H1 (cell line): ENCODE measurements at regions not wholly inside any gene's neighbourhood (a gene's known extent, or its start where the extent isn't known, plus 50 kb on each side); places are given as distances from the start of the nearest gene placed in this dataset.

Experiments
- CTCF ChIA-PET: fragments of 300-600 bp; sonication (Branson Sonifier 250); formaldehyde crosslinking; loops from one replicate; lab custom pipeline; 2021; ENCODE audit not compliant: partially characterized antibody; lab: Charles Lee
- POLR2A ChIA-PET: fragments of 300-600 bp; sonication (Branson Sonifier 250); formaldehyde crosslinking; loops from one replicate; lab custom pipeline; 2021; ENCODE audit warnings: inconsistent platforms; ENCODE audit not compliant: partially characterized antibody; lab: Charles Lee
- DNase-seq, 2 experiments: peaks; one replicate each; pipeline versions ENCODE4 v3.0.0 to v3.0.0-alpha.2; 2010 to 2022; ENCODE audit warnings: low spot score in 2 of 2, low read depth in 1 of 2, mixed read lengths in 1 of 2
- FAIRE-seq: peaks from 2 replicates; lab custom pipeline; 2011; peaks lifted over from hg19 to GRCh38; lab: Jason Lieb, UNC
- H2AFZ ChIP-seq: 2 replicates; pipeline ENCODE4 v1.8.1; 2012; ENCODE audit warnings: low read length, inconsistent platforms
- H2AK5ac ChIP-seq: 2 replicates; pipeline ENCODE4 v1.6.1; 2013; ENCODE audit warnings: low read depth, low read length
- H2BK120ac ChIP-seq: replicated peaks from 2 replicates; pipeline ENCODE3; 2013; ENCODE audit warnings: low read depth, low read length, inconsistent platforms
- H2BK12ac ChIP-seq: 2 replicates; pipeline ENCODE4 v1.6.1; 2013; ENCODE audit warnings: low read depth, low read length
- H2BK15ac ChIP-seq: 2 replicates; pipeline ENCODE4 v1.6.1; 2013; ENCODE audit warnings: low read length
- H2BK20ac ChIP-seq: 2 replicates; pipeline ENCODE4 v1.6.1; 2013; ENCODE audit warnings: low read length
- H2BK5ac ChIP-seq: 2 replicates; pipeline ENCODE4 v1.6.1; 2013; ENCODE audit warnings: low read depth, low read length
- H3K14ac ChIP-seq: 2 replicates; pipeline ENCODE4 v1.6.1; 2013; ENCODE audit warnings: inconsistent platforms; ENCODE audit not compliant: insufficient read length
- H3K18ac ChIP-seq: 2 replicates; pipeline ENCODE4 v1.6.1; 2013; ENCODE audit warnings: low read length; ENCODE audit errors: extremely low read depth
- H3K23ac ChIP-seq: 2 replicates; pipeline ENCODE4 v1.6.1; 2013; ENCODE audit warnings: inconsistent platforms; ENCODE audit not compliant: insufficient read length
- H3K23me2 ChIP-seq: 2 replicates; pipeline ENCODE4 v1.6.1; 2013; ENCODE audit warnings: low read depth, low read length
- H3K27ac ChIP-seq: 2 replicates; pipeline ENCODE4 v1.6.1; 2011; ENCODE audit warnings: low read depth, low read length, inconsistent platforms
- H3K27me3 ChIP-seq, 4 experiments: replicated peaks in 1 of 4; 1 replicate in 1 of 4; 2 replicates in 3 of 4; pipeline versions ENCODE4 v1.6.1 to v1.8.1; 2011 to 2013; ENCODE audit warnings: low read length in 3 of 4, mild to moderate bottlenecking in 3 of 4, inconsistent platforms in 2 of 4, mixed read lengths in 2 of 4, moderate library complexity in 1 of 4; ENCODE audit not compliant: control insufficient read depth in 3 of 4, insufficient read depth in 3 of 4; ENCODE audit errors: extremely low read depth in 1 of 4
- H3K36me3 ChIP-seq, 4 experiments: 2 replicates each; pipeline versions ENCODE4 v1.6.1 to v1.8.1; 2011 to 2013; ENCODE audit warnings: mild to moderate bottlenecking in 4 of 4, low read length in 3 of 4, moderate library complexity in 2 of 4, control low read depth in 1 of 4, inconsistent platforms in 1 of 4; ENCODE audit not compliant: insufficient read depth in 4 of 4, control insufficient read depth in 2 of 4
- H3K4ac ChIP-seq: replicated peaks from 2 replicates; pipeline ENCODE3; 2013; ENCODE audit warnings: low read length, low read depth, mixed read lengths, inconsistent platforms; ENCODE audit not compliant: insufficient read length
- H3K4me1 ChIP-seq, 4 experiments: replicated peaks in 1 of 4; 1 replicate in 1 of 4; 2 replicates in 3 of 4; pipeline versions ENCODE4 v1.6.1 to v1.8.1; 2011 to 2013; ENCODE audit warnings: low read length in 3 of 4, inconsistent platforms in 2 of 4, mixed read lengths in 1 of 4; ENCODE audit not compliant: insufficient read depth in 4 of 4, control insufficient read depth in 3 of 4
- H3K4me2 ChIP-seq, 2 experiments: 2 replicates each; pipeline versions ENCODE4 v1.6.1 to v1.8.1; 2011 to 2013; ENCODE audit warnings: low read depth in 2 of 2, low read length in 2 of 2, control low read depth in 1 of 2, inconsistent platforms in 1 of 2, mild to moderate bottlenecking in 1 of 2; ENCODE audit not compliant: insufficient read depth in 1 of 2
- H3K4me3 ChIP-seq, 4 experiments: fragments of 200-600, 300-600 bp in 1 of 4; sonication (generic), shearing (Covaris generic), sonication (Bioruptor Twin) in 1 of 4; 2 replicates each; pipeline versions ENCODE4 v1.5.1 to v1.8.1; 2011 to 2016; ENCODE audit warnings: low read length in 4 of 4, low read depth in 3 of 4, control low read depth in 2 of 4, inconsistent platforms in 2 of 4, mild to moderate bottlenecking in 2 of 4, mixed read lengths in 1 of 4, moderate library complexity in 1 of 4; ENCODE audit not compliant: insufficient read depth in 2 of 4; ENCODE audit errors: extremely low read depth in 1 of 4
- H3K56ac ChIP-seq: replicated peaks from 2 replicates; pipeline ENCODE3; 2013; ENCODE audit warnings: low read depth, mild to moderate bottlenecking, mixed read lengths, low read length, inconsistent platforms; ENCODE audit not compliant: insufficient read length
- H3K79me1 ChIP-seq: 2 replicates; pipeline ENCODE4 v1.6.1; 2013; ENCODE audit warnings: low read depth, low read length, control low read depth
- H3K79me2 ChIP-seq, 2 experiments: 2 replicates each; pipeline versions ENCODE4 v1.6.1 to v1.8.1; 2012 to 2013; ENCODE audit warnings: low read length in 2 of 2, mild to moderate bottlenecking in 2 of 2, inconsistent platforms in 1 of 2; ENCODE audit not compliant: insufficient read depth in 2 of 2, control insufficient read depth in 1 of 2
- H3K9ac ChIP-seq, 4 experiments: replicated peaks in 1 of 4; 1 replicate in 1 of 4; 2 replicates in 3 of 4; pipeline versions ENCODE4 v1.6.1 to v1.8.1; 2011 to 2013; ENCODE audit warnings: low read depth in 3 of 4, low read length in 3 of 4, control low read depth in 2 of 4, mild to moderate bottlenecking in 2 of 4, moderate library complexity in 2 of 4, inconsistent platforms in 1 of 4; ENCODE audit errors: extremely low read depth in 1 of 4
- H3K9me3 ChIP-seq, 2 experiments: 2 replicates each; pipeline versions ENCODE4 v1.6.1 to v1.8.1; 2012 to 2013; ENCODE audit warnings: mild to moderate bottlenecking in 2 of 2, moderate library complexity in 2 of 2, control low read depth in 1 of 2, inconsistent platforms in 1 of 2, low read depth in 1 of 2, low read length in 1 of 2, mixed read lengths in 1 of 2; ENCODE audit not compliant: insufficient read depth in 2 of 2
- H4K20me1 ChIP-seq, 2 experiments: replicated peaks in 1 of 2; 2 replicates each; pipeline versions ENCODE3 to v1.8.1; 2011 to 2013; ENCODE audit warnings: inconsistent platforms in 2 of 2, low read length in 2 of 2, mild to moderate bottlenecking in 1 of 2; ENCODE audit not compliant: insufficient read depth in 2 of 2, control insufficient read depth in 1 of 2
- H4K5ac ChIP-seq: 2 replicates; pipeline ENCODE4 v1.6.1; 2013; ENCODE audit warnings: low read length, low read depth, mixed read lengths, inconsistent platforms; ENCODE audit not compliant: insufficient read length
- H4K8ac ChIP-seq: 2 replicates; pipeline ENCODE4 v1.8.0; 2013; ENCODE audit warnings: mild to moderate bottlenecking, moderate library complexity, low read length, inconsistent platforms; ENCODE audit not compliant: insufficient read depth; ENCODE audit errors: extremely low read depth
- H4K91ac ChIP-seq: replicated peaks from 2 replicates; pipeline ENCODE3; 2013; ENCODE audit warnings: low read length, mixed read lengths, inconsistent platforms; ENCODE audit not compliant: insufficient read length
- BCL11A ChIP-seq, 2 experiments: IDR thresholded peaks; one replicate each; pipeline ENCODE4 v1.6.1; 2011; ENCODE audit warnings: low read depth in 2 of 2, low read length in 2 of 2, mild to moderate bottlenecking in 2 of 2
- CBX8 ChIP-seq: fragments of 300-800, 300-1000 bp; sonication (generic); IDR thresholded peaks from 2 replicates; pipeline ENCODE4 v1.7.1; 2016; ENCODE audit warnings: low read depth, low read length, borderline replicate concordance
- EZH2 ChIP-seq: fragments of 200-600 bp; sonication (generic); IDR thresholded peaks from 2 replicates; pipeline ENCODE4 v1.7.1; 2012; ENCODE audit warnings: low read depth, mild to moderate bottlenecking, moderate library complexity, low read length, inconsistent platforms; ENCODE audit not compliant: severe bottlenecking
- GTF2F1 ChIP-seq: IDR thresholded peaks from 2 replicates; pipeline ENCODE4 v1.6.1; 2012; ENCODE audit warnings: low read depth, low read length, improper control_type of control experiment, borderline replicate concordance
- KDM1A ChIP-seq: fragments of 200-600, 300-600 bp; sonication (generic); IDR thresholded peaks from 2 replicates; pipeline ENCODE4 v1.7.1; 2016; ENCODE audit warnings: mild to moderate bottlenecking, low read length, borderline replicate concordance
- KDM4A ChIP-seq: IDR thresholded peaks from one replicate; pipeline ENCODE4 v1.7.1; 2012; ENCODE audit warnings: low read depth, mild to moderate bottlenecking, moderate library complexity, low read length, inconsistent platforms; ENCODE audit not compliant: severe bottlenecking
- MAFK ChIP-seq: IDR thresholded peaks from 2 replicates; pipeline ENCODE4 v1.6.1; 2012; ENCODE audit warnings: low read depth, mild to moderate bottlenecking, improper control_type of control experiment, low read length
- PHF8 ChIP-seq: fragments of 200-600 bp; sonication (generic); conservative IDR thresholded peaks from 2 replicates; pipeline ENCODE4 v1.7.1; 2012; ENCODE audit warnings: low read depth, mild to moderate bottlenecking, inconsistent platforms, low read length, moderate library complexity
- POU5F1 ChIP-seq: IDR thresholded peaks from 2 replicates; pipeline ENCODE4 v1.6.1; 2011; ENCODE audit warnings: low read depth, mild to moderate bottlenecking, low read length, moderate library complexity
- SIRT6 ChIP-seq: IDR thresholded peaks from one replicate; pipeline ENCODE4 v1.7.1; 2012; ENCODE audit warnings: low read length, inconsistent platforms
- SRF ChIP-seq: IDR thresholded peaks from 2 replicates; pipeline ENCODE4 v1.6.1; 2011; ENCODE audit warnings: mild to moderate bottlenecking, low read depth, low read length, moderate library complexity
- TBP ChIP-seq: IDR thresholded peaks from 2 replicates; pipeline ENCODE4 v1.6.1; 2011; ENCODE audit warnings: low read depth, low read length, improper control_type of control experiment
- TCF12 ChIP-seq: IDR thresholded peaks from 2 replicates; pipeline ENCODE4 v1.6.1; 2011; ENCODE audit warnings: low read depth, mild to moderate bottlenecking, low read length
- WGBS, 2 experiments: shearing (Covaris generic) in 1 of 2; methylation state at CpG; one replicate each; pipeline versions ENCODE4 v1.1.6 to v1.1.7; 2013 to 2015; ENCODE audit warnings: low lambda C conversion rate in 2 of 2, mixed read lengths in 2 of 2, inconsistent platforms in 1 of 2, low coverage in 1 of 2, missing lambda C conversion rate in 1 of 2; ENCODE audit not compliant: insufficient replicate concordance in 2 of 2, insufficient coverage in 1 of 2, insufficient read length in 1 of 2; ENCODE audit errors: extremely low coverage in 1 of 2, missing lambda C conversion rate in 1 of 2; 5-methylcytosine and 5-hydroxymethylcytosine counted together
- TF ChIP-seq, protein P1 (sequence below): IDR thresholded peaks from 2 replicates; pipeline ENCODE4 v1.6.1; 2012; ENCODE audit warnings: low read length, inconsistent platforms

DNA sequence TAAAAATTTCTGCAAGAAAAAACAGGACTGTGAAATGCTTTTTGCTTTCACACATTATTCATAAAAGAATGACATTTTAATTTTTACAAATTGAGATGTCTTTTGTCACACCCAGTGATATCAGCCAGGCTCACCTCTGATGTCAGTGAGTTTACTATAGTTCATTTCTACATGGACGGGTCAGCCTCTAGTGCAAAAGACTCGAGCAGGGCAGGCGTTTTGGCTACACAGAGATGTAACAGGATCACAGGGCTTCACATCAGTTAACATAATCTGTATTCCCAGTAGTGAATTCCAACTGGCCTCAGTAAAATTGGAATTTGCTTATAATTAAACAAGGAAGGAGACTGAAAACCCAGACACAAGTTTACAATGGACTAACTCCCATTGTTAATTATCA lies 275.6 kb upstream of the ZSWIM2 start:
- POLR2A ChIA-PET, result no interaction called here
- no peak overlapping the region for H3K4me2 ChIP-seq
- no peak overlapping the region for H2BK120ac ChIP-seq
- no peak overlapping the region for H4K5ac ChIP-seq
- H3K4me1 ChIP-seq, result no peaks in the 10 kb centered on the region
- H4K8ac ChIP-seq, result no peak overlapping the region
- no peaks in the 10 kb centered on the region for H3K79me1 ChIP-seq
- peaks cover 0 to 1% (median 0%) of the 10 kb centered on the region in 4 experiments; a peak in 1 of 7 replicates for H3K27me3 ChIP-seq
- H3K56ac ChIP-seq, result no peak overlapping the region
- H2BK12ac ChIP-seq, result no peak overlapping the region
- CTCF ChIA-PET, result interaction anchor here (1.1 kb wide), 1 partner anchor 67 kb away, joined by 3 read pairs; no protein-coding TSS in a partner anchor
- no peak overlapping the region for H3K23ac ChIP-seq
- H3K27ac ChIP-seq, result no peak overlapping the region
- no peak for DNase-seq
- H2BK5ac ChIP-seq, result no peak overlapping the region
- no peaks in the 10 kb centered on the region for H4K20me1 ChIP-seq
- H2AK5ac ChIP-seq, result no peak overlapping the region
- no peaks in the 10 kb centered on the region for H3K79me2 ChIP-seq
- no peak overlapping the region for H2BK20ac ChIP-seq
- H3K9me3 ChIP-seq, result no peaks in the 10 kb centered on the region
- no peak overlapping the region for H2BK15ac ChIP-seq
- H3K4ac ChIP-seq, result no peak overlapping the region
- no peak for FAIRE-seq
- H3K36me3 ChIP-seq, result no peaks in the 10 kb centered on the region
- 82% methylated on average over 3 of the region's 3 CpGs; no CpG with 5 or more reads in 1 of the 2 experiments for WGBS, 2 experiments
- H3K23me2 ChIP-seq, result no peaks in the 10 kb centered on the region
- H3K18ac ChIP-seq, result no peak overlapping the region
- H4K91ac ChIP-seq, result no peak overlapping the region
- no peak overlapping the region for H3K14ac ChIP-seq
- H3K4me3 ChIP-seq, result no peak overlapping the region
- no peak overlapping the region for H3K9ac ChIP-seq
- H2AFZ ChIP-seq, result no peak overlapping the region
- TF ChIP-seq POU5F1 (no peak), KDM4A (no peak), SIRT6 (no peak), CBX8 (no peak), PHF8 (no peak), KDM1A (no peak), SRF (no peak), TBP (no peak), MAFK (no peak), GTF2F1 (no peak), EZH2 (no peak), TCF12 (no peak), BCL11A (IDR thresholded peaks at IDR 0.05; ENCODE audit: low read depth in 2 of 2, low read length in 2 of 2) (no peak)
- TF ChIP-seq, protein P1, sequence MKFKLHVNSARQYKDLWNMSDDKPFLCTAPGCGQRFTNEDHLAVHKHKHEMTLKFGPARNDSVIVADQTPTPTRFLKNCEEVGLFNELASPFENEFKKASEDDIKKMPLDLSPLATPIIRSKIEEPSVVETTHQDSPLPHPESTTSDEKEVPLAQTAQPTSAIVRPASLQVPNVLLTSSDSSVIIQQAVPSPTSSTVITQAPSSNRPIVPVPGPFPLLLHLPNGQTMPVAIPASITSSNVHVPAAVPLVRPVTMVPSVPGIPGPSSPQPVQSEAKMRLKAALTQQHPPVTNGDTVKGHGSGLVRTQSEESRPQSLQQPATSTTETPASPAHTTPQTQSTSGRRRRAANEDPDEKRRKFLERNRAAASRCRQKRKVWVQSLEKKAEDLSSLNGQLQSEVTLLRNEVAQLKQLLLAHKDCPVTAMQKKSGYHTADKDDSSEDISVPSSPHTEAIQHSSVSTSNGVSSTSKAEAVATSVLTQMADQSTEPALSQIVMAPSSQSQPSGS, result no peak
